ENCODE measurements at regions not wholly inside any gene's neighbourhood (a gene's known extent, or its start where the extent isn't known, plus 50 kb on each side); places are given as distances from the start of the nearest gene placed in this dataset.

DNA sequence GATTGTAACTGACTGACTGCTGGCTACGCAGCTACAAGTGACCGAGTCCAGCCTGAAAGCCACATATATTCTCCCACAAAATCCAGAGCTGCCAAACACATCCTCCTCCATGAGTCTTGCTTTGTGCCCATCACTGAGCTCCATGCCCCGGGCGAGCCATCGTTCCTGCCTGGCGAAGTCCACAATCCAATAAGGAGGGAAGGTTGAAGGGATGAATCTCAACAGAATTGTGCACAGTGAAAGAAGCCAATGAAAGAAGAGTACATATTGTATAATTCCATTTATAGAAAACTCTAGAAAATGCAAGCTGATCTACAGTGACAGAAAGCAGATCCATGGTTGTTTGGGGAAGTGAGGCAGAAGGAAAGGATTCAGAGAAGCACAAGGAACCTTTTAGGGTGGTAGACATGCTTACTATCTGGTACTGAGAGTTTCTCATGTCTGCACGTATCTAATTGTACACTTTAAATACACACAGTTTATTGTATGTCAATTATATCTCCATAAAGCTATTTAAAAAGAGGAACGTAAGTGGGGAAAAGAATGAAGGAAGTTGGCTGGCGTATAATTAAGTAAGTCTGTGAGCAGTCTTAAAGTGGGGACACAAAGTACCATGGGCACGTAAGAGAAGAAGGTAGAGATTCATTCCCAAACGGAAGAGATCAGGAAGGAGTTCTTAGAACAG is 115.9 kb upstream of the JUN start:
- TF ChIP-seq, protein P1, sequence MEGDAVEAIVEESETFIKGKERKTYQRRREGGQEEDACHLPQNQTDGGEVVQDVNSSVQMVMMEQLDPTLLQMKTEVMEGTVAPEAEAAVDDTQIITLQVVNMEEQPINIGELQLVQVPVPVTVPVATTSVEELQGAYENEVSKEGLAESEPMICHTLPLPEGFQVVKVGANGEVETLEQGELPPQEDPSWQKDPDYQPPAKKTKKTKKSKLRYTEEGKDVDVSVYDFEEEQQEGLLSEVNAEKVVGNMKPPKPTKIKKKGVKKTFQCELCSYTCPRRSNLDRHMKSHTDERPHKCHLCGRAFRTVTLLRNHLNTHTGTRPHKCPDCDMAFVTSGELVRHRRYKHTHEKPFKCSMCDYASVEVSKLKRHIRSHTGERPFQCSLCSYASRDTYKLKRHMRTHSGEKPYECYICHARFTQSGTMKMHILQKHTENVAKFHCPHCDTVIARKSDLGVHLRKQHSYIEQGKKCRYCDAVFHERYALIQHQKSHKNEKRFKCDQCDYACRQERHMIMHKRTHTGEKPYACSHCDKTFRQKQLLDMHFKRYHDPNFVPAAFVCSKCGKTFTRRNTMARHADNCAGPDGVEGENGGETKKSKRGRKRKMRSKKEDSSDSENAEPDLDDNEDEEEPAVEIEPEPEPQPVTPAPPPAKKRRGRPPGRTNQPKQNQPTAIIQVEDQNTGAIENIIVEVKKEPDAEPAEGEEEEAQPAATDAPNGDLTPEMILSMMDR (IDR thresholded peaks at IDR 0.05; ENCODE audit: unreplicated experiment): no peak
- intact Hi-C loops (cut with micrococcal nuclease): loop anchor here (10.0 kb wide), 2 partner anchors 155 to 395 kb away; partner anchors contain the start of gene FGGY
- no peak for DNase-seq (ENCODE audit: unreplicated experiment)
- Mint-ChIP-seq H3K27ac (ENCODE audit: low read depth, unreplicated experiment) (no peak overlapping the region), H3K27me3 (ENCODE audit: insufficient read depth, unreplicated experiment) (no peaks in the 10 kb centered on the region), H3K4me1 (ENCODE audit: insufficient read depth, unreplicated experiment) (peaks cover 21% of the 10 kb centered on the region), H3K4me3 (ENCODE audit: unreplicated experiment) (no peak overlapping the region), H3K9me3 (ENCODE audit: unreplicated experiment) (no peaks in the 10 kb centered on the region), H3K36me3 (ENCODE audit: insufficient read depth, unreplicated experiment) (peaks cover 4% of the 10 kb centered on the region)
- POLR2A ChIA-PET: interaction anchor here (0.6 kb wide), 1 partner anchor 158 kb away, joined by 6 read pairs; no protein-coding TSS in a partner anchor
- CTCF ChIA-PET: interaction anchor here (0.5 to 1.1 kb wide), 2 partner anchors 8 to 25 kb away, joined by 3 to 4 read pairs; no protein-coding TSS in a partner anchor
- no TSS peak for BruUV-seq (replicated peaks)

DNA sequence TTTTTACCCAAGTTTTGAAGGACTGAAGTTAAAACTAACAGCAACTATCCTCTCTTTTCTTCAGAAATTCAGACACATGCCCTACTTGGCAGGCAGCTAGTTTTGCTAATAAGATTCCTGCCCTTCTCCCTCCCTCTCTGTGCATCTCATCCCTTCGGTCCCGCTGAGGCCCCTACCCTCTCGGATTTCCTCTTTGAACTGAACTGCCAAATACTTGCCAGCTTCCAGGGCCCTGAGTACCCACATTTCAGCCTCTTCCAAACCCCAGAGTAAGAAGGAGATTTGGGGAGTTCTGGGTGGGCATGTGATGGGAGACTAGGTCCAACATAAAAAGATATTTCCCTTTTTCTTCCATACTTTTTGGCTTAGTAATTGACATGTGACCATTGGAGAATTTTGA is 116.5 kb upstream of the JUN start:
- Mint-ChIP-seq H3K9me3 (ENCODE audit: unreplicated experiment) (no peaks in the 10 kb centered on the region), H3K4me1 (ENCODE audit: insufficient read depth, unreplicated experiment) (peaks cover 24% of the 10 kb centered on the region), H3K4me3 (ENCODE audit: unreplicated experiment) (no peak overlapping the region), H3K36me3 (ENCODE audit: insufficient read depth, unreplicated experiment) (peaks cover 4% of the 10 kb centered on the region), H3K27me3 (ENCODE audit: insufficient read depth, unreplicated experiment) (no peaks in the 10 kb centered on the region), H3K27ac (ENCODE audit: low read depth, unreplicated experiment) (no peak overlapping the region)
- ChIA-PET POLR2A (interaction anchor here (0.6 to 2.4 kb wide), 2 partner anchors 10 to 159 kb away, joined by 6 read pairs; no protein-coding TSS in a partner anchor), CTCF (interaction anchor here (0.5 to 0.6 kb wide), 2 partner anchors 9 to 25 kb away, joined by 3 read pairs; no protein-coding TSS in a partner anchor)
- TF ChIP-seq, protein P1 (IDR thresholded peaks at IDR 0.05; ENCODE audit: unreplicated experiment): no peak
- intact Hi-C loops (cut with micrococcal nuclease): loop anchor here (10.0 kb wide), 2 partner anchors 154 to 394 kb away; partner anchors contain the start of gene FGGY
- BruUV-seq (replicated peaks): no TSS peak
- no peak for DNase-seq (ENCODE audit: unreplicated experiment)

DNA sequence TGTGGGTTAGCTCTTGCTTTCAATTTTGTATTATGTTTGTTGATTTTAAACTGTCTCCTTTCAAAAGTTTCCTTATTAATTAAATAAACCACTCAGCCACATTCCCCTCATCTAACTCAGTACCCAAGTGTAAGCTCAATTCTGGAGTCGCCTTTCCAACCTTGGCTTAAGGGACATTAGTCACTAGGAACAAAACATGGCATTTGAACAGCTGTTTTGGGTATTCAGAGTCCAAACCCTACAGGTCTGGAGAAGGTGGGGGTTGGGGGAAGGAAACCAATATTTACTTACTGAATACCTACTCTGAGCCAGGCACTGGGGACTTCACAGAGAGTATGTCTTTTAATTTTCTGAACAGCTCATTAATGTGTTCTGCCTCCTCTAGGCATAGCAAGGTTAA is 117.2 kb upstream of the JUN start:
- H3K36me3 Mint-ChIP-seq (ENCODE audit: insufficient read depth, unreplicated experiment): peaks cover 4% of the 10 kb centered on the region
- ChIA-PET CTCF (interaction anchor here (0.6 to 1.0 kb wide), 2 partner anchors 25 to 42 kb away, joined by 3 read pairs; no protein-coding TSS in a partner anchor), POLR2A (interaction anchor here (2.4 kb wide), 1 partner anchor 11 kb away, joined by 6 read pairs; no protein-coding TSS in a partner anchor)
- H3K4me3 Mint-ChIP-seq (ENCODE audit: unreplicated experiment): no peak overlapping the region
- no peaks in the 10 kb centered on the region for H3K27me3 Mint-ChIP-seq (ENCODE audit: insufficient read depth, unreplicated experiment)
- no peaks in the 10 kb centered on the region for H3K9me3 Mint-ChIP-seq (ENCODE audit: unreplicated experiment)
- TF ChIP-seq, protein P1 (IDR thresholded peaks at IDR 0.05; ENCODE audit: unreplicated experiment): no peak
- intact Hi-C loops (cut with micrococcal nuclease): loop anchor here (10.0 kb wide), 2 partner anchors 154 to 394 kb away; partner anchors contain the start of gene FGGY
- DNase-seq (ENCODE audit: unreplicated experiment): no peak
- BruUV-seq (replicated peaks): no TSS peak
- H3K27ac Mint-ChIP-seq (ENCODE audit: low read depth, unreplicated experiment): no peak overlapping the region
- peaks cover 20% of the 10 kb centered on the region for H3K4me1 Mint-ChIP-seq (ENCODE audit: insufficient read depth, unreplicated experiment)

DNA sequence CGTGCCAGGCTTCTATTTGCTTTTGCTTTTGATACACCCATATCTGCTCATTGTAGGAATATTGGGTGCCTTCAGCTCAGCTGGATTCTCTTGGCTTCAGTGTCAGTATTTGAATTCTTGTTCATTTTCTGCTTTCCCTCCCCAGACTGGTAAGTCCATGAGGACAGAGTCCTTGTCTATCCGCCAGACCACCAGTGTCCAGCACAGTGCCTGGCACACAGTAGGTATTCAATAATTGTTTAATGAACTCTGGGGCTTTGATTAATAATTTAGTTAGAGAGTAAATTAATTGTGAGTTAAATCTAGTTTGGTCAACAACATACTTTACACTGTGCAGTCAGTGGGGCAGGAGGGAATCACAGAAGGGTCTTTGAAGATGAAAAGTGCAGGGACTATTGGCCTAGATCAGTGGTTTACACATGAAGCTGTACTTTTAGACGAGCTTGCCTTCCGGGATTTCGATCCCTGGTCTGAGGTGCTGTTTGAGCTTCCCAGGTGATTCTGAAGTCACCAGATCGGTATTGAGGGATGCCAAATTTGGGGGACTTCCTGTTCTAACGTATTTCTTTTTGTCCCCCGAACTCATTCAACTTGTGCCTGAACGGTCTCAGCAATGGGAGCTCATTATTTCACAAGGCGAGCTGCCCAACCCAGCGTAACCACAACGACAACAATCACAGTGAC is 119.1 kb upstream of the JUN start:
- TF ChIP-seq, protein P1 (IDR thresholded peaks at IDR 0.05; ENCODE audit: unreplicated experiment): no peak
- TSS peak; percentile 77 for BruUV-seq (replicated peaks)
- Mint-ChIP-seq H3K4me3 (ENCODE audit: unreplicated experiment) (peak overlapping the region; percentile 72), H3K9me3 (ENCODE audit: unreplicated experiment) (no peaks in the 10 kb centered on the region), H3K27me3 (ENCODE audit: insufficient read depth, unreplicated experiment) (no peaks in the 10 kb centered on the region), H3K27ac (ENCODE audit: low read depth, unreplicated experiment) (peak overlapping the region; percentile 68), H3K36me3 (ENCODE audit: insufficient read depth, unreplicated experiment) (peaks cover under 1% of the 10 kb centered on the region), H3K4me1 (ENCODE audit: insufficient read depth, unreplicated experiment) (peaks cover 13% of the 10 kb centered on the region)
- DNase-seq (ENCODE audit: unreplicated experiment): no peak
- intact Hi-C loops (cut with micrococcal nuclease): loop anchor here (1.0 to 10.0 kb wide), 4 partner anchors 87 to 392 kb away; partner anchors contain the start of genes FGGY and JUN
- POLR2A ChIA-PET: interaction anchor here (0.6 to 2.3 kb wide), 15 partner anchors 9 to 267 kb away, joined by 3 to 12 read pairs (median 4); partner anchors contain the start of gene JUN
- CTCF ChIA-PET: interaction anchor here (0.6 kb wide), 3 partner anchors 9 to 1044 kb away, joined by 3 read pairs; no protein-coding TSS in a partner anchor
